DMS 273 treated with DMSO at 0.1 percent for 48 hours (cell line): ENCODE measurements at regions not wholly inside any gene's neighbourhood (a gene's known extent, or its start where the extent isn't known, plus 50 kb on each side); places are given as distances from the start of the nearest gene placed in this dataset.

Experiments used
- DNase-seq: peaks from one replicate; lab custom pipeline; 2025; lab: John Stamatoyannopoulos, UW

DNA sequence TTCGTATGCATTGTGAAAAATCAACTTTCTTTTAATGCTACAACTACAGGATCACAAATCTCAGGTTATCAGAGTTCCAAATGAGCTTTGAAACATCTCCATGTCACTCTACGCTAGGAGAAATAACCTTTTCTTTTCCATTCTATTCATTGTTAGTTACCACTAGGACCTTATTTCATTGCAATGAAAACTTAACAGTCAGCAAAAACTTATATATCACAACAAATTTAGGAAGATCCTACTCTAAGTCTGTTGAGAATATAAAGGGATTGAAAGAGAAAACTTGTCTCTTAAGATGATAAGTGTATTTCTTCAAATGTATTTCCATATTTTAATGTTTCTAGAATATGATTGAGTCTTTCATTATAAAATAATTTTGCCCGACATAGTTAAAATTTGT lies 539.1 kb downstream of the TMTC2 start:
- DNase-seq, result no peak

DNA sequence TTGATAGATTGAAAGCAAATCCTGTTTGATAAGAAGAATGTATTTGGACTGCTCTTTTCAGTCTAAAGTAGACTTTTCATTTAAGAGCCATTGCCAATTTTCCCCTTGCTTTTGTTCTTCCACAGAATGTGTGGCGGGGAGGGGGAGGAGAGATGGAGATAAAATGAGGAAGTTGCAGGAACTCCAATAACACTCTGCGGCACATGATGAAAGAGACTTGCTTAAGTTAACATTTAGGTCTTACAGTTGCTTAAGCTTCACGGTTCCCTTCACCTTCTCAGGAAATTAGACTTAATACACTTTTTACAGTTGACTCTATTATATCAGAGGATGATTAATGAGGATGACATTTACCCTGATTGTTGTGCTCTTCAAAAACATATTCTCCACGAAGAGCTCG lies 537.3 kb downstream of the TMTC2 start:
- no peak for DNase-seq

- no peak for DNase-seq
Observed at GRCh38 chr12:83220774-83221173, 534.1 kb downstream of the TMTC2 start.

DNA sequence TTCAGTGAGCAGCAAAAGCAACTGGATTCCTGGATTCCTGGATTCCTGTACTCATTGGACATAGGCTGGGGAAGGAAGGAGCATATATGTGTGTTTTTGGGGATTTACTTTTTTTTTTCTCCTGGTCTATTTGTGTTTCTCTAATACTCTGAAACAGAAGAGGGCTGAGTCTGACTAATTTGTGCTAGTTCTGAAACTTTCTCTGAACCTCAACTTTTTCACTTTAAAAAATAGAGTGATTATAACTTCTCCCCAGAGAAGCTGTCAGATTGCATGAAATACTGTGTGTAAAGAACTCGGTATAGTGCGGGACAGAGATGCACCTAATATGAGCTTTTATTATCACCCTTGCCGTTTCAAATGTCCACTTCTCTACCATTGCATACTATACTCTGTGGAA lies 529.5 kb downstream of the TMTC2 start:
- DNase-seq, result no peak

- no peak for DNase-seq
Observed at GRCh38 chr12:83214185-83214584, 527.5 kb downstream of the TMTC2 start.

GRCh38 chr12:83210933-83211332 lies 524.2 kb downstream of the TMTC2 start:
- no peak for DNase-seq

- no peak for DNase-seq
Observed at GRCh38 chr12:83199069-83199468, 512.4 kb downstream of the TMTC2 start.

DNA sequence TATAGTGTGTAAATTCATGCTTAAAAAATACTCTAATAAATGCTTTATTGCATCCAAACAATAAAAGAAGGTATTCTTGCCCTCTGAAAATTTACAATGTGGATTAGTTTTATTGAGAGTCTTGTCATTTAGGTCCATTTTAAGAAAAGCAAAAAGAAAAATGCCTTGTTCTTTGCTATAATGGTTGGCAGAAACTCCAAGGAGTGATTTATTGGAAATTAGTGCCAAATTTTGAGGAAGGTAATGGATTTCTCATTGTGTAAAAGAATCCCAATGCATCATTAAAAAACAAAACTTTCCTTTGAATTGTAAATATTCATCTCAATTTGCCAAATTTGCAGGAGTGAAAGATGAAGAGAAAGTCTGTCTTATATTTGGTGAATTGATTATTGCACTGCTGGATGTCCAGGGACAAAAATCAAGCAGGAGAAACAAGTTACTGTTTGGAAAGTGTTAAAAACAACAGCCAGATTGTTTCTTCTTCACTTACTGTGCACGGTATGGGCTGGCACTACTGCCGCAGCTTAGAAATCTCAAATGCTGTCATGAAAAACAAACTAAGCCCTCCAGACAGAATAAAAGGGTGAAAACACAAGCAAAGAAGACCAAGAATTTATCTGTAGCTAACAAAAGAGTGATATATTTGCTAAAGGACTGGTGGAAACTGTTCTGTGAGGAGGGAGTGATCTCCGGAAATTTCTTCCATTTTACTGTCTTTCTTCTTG lies 511.7 kb downstream of the TMTC2 start:
- DNase-seq, result no peak

DNA sequence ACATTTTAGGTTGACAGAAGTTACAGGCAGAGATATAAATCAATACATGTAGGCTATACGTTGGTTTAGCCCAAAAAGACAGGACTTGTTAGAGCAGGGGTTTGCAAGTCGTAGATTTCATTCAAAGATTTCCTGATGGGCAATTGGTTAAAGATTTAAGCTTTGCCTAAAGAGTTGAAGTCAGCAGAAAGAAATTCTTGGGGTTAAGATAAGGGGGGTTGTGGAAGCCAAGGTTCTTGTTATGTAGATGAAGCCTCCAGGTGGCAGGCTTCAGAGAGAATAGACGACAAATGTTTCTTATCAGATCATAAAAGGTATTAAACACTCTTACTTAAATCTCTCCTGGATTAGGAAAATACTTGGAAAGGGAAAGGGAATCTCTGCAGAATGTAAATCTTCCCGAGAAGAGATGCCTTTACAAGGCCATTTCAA lies 510.8 kb downstream of the TMTC2 start:
- DNase-seq, result no peak

DNA sequence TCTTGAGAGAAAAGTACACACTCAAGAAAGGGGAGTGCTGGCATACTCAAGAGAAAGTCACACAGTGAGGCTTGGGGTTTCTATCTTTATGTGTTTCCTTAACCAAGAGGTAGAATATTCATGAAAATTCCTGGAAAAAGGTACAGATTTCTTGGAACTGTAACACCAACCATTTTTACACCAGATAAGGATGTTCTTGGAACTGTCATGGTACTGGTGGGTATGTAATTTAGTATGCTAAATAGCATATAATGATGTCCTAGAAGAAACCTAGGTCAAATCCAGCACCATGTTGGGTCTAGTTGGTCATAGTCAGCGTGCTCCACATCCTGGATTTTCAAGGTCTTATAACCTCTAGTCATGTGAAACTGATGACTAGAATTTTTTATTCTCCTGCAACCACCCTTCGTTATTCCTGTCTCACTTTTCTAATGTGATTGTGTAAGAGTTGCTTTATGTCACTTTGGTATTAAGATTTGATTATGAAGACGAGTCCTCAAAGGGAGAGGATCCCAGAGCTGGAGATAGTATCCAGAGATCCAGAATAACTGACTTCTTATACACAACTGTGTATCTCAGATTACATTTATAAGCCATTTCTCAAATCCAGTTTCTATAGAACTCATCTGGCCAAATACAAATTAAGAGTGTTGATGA lies 510.1 kb downstream of the TMTC2 start:
- DNase-seq, result no peak

- no peak for DNase-seq
Observed at GRCh38 chr12:83190631-83191390, 504.1 kb downstream of the TMTC2 start.

DNA sequence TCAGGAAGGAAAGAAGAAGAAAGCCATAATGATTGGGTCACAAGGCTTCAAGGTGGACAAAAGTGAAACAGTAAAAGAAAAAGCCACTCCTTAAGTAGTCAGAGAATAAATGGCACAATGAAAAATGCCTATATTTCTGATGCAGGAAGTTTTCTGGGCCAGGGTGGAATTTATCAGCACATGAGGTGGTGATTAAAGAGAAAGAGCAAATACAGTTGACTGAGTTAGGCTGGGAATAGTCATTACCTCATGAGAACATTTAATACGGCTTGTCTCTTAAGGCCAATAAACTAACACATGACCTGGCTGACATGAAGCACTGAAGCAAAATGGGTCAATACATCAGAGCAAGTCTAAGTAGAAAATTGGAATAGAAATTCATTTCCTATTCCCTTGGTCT lies 499.7 kb downstream of the TMTC2 start:
- DNase-seq, result no peak

GRCh38 chr12:83185241-83185640 lies 498.5 kb downstream of the TMTC2 start:
- no peak for DNase-seq
